Peyer's patch (tissue), 4 donors: ENCODE measurements at regions not wholly inside any gene's neighbourhood (a gene's known extent, or its start where the extent isn't known, plus 50 kb on each side); places are given as distances from the start of the nearest gene placed in this dataset.

Source experiments
- CTCF ChIP-seq, 6 experiments: fragments of 450-650 bp in 4 of 6; fragments of 200-600 bp in 2 of 6; sonication (generic) in 1 of 6; IDR thresholded peaks; one replicate each; pipeline ENCODE4 v1.5.1; 2017 to 2019; ENCODE audit warnings: antibody characterized with exemption in 6 of 6, mild to moderate bottlenecking in 3 of 6, moderate library complexity in 1 of 6
- POLR2A ChIP-seq, 2 donors: fragments of 450-650 bp; IDR thresholded peaks; one replicate each; pipeline ENCODE4 v1.5.1; 2017; ENCODE audit warnings: antibody characterized with exemption in 2 of 2, mild to moderate bottlenecking in 2 of 2, moderate library complexity in 2 of 2

DNA sequence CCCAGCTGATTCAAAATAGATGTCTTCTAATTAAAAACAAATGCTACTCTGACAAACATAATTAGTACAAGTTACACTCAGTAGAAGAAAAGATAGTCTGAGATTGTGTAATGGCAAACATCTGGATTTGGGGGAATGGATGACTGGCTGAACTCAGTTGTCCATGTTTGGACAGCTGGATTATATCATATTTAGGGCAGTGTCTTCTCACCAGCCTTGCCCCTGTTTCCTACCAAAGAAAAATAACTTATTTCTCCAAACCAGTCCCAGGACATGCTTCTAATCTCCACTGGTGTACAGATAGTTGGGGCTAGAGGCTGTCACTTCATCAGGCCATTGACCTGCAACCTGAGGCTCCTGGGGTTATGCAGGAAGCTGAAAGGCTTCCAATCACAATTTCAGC is 237.3 kb downstream of the USP46 start:
- TF ChIP-seq CTCF (IDR thresholded peaks at IDR 0.05): no peak
- no peak for TF ChIP-seq POLR2A (IDR thresholded peaks at IDR 0.05)
